H7 (cell line): ENCODE measurements at regions not wholly inside any gene's neighbourhood (a gene's known extent, or its start where the extent isn't known, plus 50 kb on each side); places are given as distances from the start of the nearest gene placed in this dataset.
"Not testable (repeated sequence)": the region's sequence is repeated elsewhere in the genome, so short reads cannot be mapped to it uniquely, and the experiment has no call there.

ENCODE experiments used
- DNase-seq: peaks from one replicate; pipeline ENCODE4 v3.0.0; 2012
- H3K27me3 ChIP-seq: 2 replicates; pipeline ENCODE4 v1.6.0; 2011; ENCODE audit warnings: mild to moderate bottlenecking, low read length; ENCODE audit not compliant: control insufficient read depth, insufficient read depth
- H3K36me3 ChIP-seq: replicated peaks from 2 replicates; pipeline ENCODE4 v1.5.1; 2011; ENCODE audit warnings: low read length; ENCODE audit not compliant: control insufficient read depth, insufficient read depth
- H3K4me3 ChIP-seq: 2 replicates; pipeline ENCODE4 v1.5.1; 2011; ENCODE audit warnings: low read depth, mild to moderate bottlenecking, control low read depth, low read length, moderate library complexity; ENCODE audit not compliant: insufficient read depth

DNA sequence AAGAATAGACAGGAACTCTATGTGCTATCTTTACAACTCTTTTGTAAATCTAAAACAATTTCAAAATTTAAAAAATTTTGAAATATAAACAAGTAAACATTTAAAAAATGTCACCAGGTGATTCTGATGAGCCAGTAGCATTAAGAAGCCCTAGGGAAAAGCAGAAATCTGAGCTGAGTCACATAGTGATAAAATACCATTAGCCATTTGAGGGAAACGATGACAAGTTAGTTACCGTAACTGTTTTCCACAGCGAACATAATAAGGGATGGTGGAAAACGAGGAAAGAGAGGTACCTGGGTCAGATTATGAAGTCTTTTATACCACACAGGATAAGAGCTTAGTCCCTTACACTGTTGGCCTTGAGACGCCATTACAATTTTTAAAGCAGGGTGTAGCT, 55.5 kb downstream of the PRR15 start:
- Histone ChIP-seq H3K4me3 (no peak overlapping the region), H3K27me3 (no peaks in the 10 kb centered on the region), H3K36me3 (no peaks in the 10 kb centered on the region)
- DNase-seq, result no peak

- Histone ChIP-seq H3K27me3 (no peaks in the 10 kb centered on the region), H3K4me3 (no peak overlapping the region), H3K36me3 (no peaks in the 10 kb centered on the region)
- DNase-seq, result no peak
These were observed 56.4 kb downstream of the PRR15 start for GRCh38 chr7:29619848-29620555.

- Histone ChIP-seq H3K4me3 (no peak overlapping the region), H3K36me3 (no peaks in the 10 kb centered on the region), H3K27me3 (no peaks in the 10 kb centered on the region)
- no peak for DNase-seq
These were observed 56.9 kb downstream of the PRR15 start for GRCh38 chr7:29620556-29620930.

DNA sequence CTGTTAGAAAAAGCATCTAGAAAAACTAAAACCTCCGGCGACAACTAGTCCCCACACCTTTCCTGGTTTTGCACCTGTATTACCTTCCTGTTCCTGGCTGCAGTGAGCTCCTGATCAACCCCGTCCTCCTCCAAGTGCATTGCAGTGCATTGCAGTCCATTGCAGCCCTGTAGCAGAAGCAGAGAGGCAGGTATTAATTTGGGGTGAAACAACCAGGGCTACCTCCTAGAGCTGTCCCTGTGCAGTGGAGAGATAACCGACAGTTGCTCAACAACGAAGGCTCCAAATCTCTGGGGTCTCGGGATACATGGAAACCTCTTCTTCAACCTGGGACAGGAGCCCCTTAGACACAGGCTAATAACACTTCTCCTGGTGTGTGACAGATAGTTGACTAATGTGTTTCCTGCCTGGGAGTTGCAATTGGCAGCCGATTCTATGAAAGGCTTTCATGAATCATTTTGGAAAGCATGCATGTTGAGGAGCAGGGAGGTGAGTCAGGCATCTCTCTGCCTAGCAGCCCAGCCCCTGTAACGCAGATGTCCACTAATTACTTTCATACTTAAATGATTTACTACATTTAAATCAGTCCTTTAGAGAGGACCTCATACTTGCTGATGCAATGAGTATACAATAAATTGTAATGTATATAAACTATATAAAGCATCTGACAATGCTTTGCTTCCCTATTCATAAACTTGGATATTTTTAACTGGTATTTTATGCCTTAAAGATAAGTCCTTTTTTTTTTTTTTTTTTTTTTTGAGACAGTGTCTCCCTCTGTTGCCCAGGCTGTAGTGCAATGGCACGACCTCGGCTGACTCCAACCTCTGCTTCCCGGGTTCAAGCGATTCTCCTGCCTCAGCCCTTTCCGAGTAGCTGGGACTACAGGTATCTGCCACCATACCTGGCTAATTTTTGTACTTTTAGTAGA, 59.0 kb downstream of the PRR15 start:
- no peaks in the 10 kb centered on the region for H3K36me3 ChIP-seq
- DNase-seq, result no peak
- no peak overlapping the region for H3K4me3 ChIP-seq
- H3K27me3 ChIP-seq, result no peaks in the 10 kb centered on the region

DNA sequence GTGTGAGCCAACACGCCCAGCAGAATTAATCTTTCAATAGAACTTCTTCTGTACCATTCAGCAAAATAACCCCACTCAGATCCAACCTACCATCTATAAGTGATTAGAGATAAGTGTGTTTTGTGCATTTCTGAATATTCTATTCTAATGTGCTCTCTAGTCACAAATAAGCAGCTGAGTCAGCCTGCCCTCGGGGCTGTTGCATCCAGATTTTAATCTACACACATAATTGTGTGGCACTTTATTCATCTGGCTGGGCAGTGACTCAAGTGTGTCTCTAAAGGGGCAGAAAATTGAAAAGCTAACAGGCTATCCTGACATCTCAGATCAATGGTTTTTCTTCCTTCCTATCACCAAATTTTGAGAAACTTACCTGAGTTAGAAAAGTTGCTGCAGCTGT, 60.3 kb downstream of the PRR15 start:
- no peaks in the 10 kb centered on the region for H3K27me3 ChIP-seq

DNA sequence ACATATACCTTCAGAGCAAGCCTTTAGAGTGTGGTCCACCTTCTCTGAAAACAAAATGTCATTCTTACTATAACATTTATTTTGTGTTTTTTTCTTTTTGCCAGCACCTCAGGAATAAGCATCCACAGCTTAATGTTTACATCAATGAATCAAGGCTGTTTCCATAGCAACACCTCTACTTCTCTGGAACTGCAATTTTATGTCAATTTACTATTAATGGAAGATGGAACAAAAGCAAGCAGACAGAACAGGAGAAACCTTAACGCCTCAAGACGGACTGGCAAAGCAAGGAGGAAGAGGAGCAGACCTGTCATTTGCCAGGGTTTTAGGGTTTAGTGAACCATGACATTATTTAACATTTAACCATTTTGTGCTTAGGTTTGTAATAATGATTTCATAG, 63.1 kb downstream of the PRR15 start:
- Histone ChIP-seq H3K27me3 (no peaks in the 10 kb centered on the region), H3K36me3 (no peaks in the 10 kb centered on the region), H3K4me3 (no peak overlapping the region)
- DNase-seq, result no peak

More for the DNA sequence above, 60.3 kb downstream of the PRR15 start:
- no peak overlapping the region for H3K4me3 ChIP-seq
- H3K36me3 ChIP-seq, result no peaks in the 10 kb centered on the region
- no peak for DNase-seq

- DNase-seq, result no peak
These were observed 64.0 kb downstream of the PRR15 start for GRCh38 chr7:29627631-29628030.

DNA sequence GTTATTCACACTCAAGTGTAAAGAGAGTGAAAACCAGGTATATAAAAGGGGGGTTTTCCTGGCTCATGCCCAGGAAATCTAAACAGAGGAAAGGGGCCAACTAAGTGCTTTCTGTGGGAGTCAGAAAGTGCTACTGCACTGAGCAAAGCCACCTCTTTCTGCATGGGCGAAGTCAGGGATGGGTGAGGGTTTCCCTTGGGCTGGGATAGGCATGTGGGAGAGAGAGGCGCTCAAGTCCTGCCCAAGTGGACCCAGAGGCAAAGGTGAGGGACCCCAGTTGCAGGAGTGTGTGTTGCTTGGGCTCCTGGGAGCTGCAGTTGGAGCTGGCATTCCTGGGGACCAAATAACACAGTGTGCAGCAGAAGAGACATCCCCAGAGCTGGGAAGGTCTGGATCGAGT, 65.9 kb downstream of the PRR15 start:
- no peak overlapping the region for H3K4me3 ChIP-seq
- H3K27me3 ChIP-seq, result no peaks in the 10 kb centered on the region
- no peaks in the 10 kb centered on the region for H3K36me3 ChIP-seq
- no peak for DNase-seq

More at GRCh38 chr7:29627631-29628030, 64.0 kb downstream of the PRR15 start:
- Histone ChIP-seq H3K36me3 (no peaks in the 10 kb centered on the region), H3K4me3 (no peak overlapping the region), H3K27me3 (no peaks in the 10 kb centered on the region)

- not testable (repeated sequence) for H3K27me3 ChIP-seq, DNase-seq, H3K4me3 ChIP-seq, H3K36me3 ChIP-seq
These were observed 71.7 kb downstream of the PRR15 start for GRCh38 chr7:29635067-29636008.

DNA sequence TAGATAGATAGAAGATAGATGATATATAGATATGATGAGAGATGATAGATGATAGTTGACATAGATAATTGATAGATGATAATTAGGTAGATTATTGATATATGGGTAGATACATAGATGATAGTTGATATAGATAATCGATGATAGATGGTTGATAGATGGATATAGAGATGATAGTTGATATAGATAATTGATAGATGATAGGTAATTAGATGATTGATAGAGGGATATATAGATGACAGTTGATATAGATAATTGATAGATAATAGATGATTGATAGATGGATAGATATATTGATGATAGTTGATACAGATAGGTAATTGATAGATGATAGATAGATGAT, 72.3 kb downstream of the PRR15 start:
- H3K36me3 ChIP-seq, result no peaks in the 10 kb centered on the region
- DNase-seq, result no peak
- no peaks in the 10 kb centered on the region for H3K27me3 ChIP-seq
- no peak overlapping the region for H3K4me3 ChIP-seq

DNA sequence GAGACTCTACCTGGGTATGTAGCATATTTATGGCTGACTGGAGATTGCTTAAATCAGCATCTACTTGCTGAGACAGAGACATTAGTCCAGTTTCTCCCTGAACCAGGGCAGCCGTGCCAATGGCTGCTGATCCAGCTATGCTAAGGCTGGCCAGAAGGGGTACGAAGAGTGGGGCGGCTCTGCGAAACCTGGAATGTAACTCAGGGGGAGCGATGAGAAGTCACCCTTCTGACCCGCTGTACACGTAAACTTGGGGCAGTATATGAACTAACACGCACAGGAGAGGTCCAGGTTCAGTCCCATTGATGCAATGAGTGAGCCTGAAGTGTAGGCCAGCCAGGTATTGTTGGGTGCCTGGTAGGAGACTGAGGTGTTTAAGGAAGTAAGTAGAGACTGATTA, 73.7 kb downstream of the PRR15 start:
- Histone ChIP-seq H3K27me3 (no peaks in the 10 kb centered on the region), H3K4me3 (no peak overlapping the region), H3K36me3 (no peaks in the 10 kb centered on the region)
- no peak for DNase-seq

GRCh38 chr7:29638841-29639240, 75.2 kb downstream of the PRR15 start:
- not testable (repeated sequence) for H3K27me3 ChIP-seq, H3K36me3 ChIP-seq, H3K4me3 ChIP-seq, DNase-seq

- no peak for DNase-seq
- Histone ChIP-seq H3K27me3 (no peaks in the 10 kb centered on the region), H3K36me3 (no peaks in the 10 kb centered on the region), H3K4me3 (no peak overlapping the region)
These were observed 75.8 kb downstream of the PRR15 start for GRCh38 chr7:29639386-29639785.

DNA sequence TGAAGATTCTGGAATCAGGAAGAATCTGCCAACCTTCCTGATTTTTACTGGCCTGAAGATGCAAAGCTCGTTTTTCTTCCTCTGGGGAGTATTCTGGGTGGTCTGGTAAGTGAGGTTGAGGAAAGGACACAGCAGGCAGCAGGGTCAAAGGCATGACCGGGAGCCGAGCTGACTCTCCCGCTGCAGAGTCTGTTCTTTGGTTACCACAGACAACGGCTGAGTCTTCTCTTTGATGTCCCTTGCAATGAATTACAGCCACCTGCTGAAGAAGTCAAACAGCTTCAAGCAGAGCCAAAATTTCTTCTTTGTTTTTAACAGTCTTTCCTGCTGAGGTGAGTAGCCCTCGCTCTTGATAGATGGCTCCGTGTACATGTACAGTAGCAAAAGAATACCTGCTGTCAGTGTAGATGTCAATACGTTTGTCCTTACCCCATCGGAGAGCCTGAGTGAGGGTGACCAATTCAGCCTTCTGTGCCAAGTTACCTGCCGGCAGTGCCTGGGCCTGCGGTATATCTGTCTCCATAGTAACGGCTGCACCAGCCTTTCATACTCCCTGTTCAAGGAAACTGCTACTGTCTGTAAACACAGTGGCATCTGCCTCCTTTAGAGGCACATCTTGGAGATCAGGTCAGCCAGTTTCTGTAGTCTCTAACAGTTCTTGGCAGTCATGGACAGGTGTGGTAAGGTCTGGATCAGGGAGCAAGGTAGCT, 76.4 kb downstream of the PRR15 start:
- DNase-seq, result peak; percentile 37
- Histone ChIP-seq H3K4me3 (no peak overlapping the region), H3K27me3 (no peaks in the 10 kb centered on the region), H3K36me3 (no peaks in the 10 kb centered on the region)
